ENCODE measurements at regions not wholly inside any gene's neighbourhood (a gene's known extent, or its start where the extent isn't known, plus 50 kb on each side); places are given as distances from the start of the nearest gene placed in this dataset.
"Not testable (repeated sequence)": the region's sequence is repeated elsewhere in the genome, so short reads cannot be mapped to it uniquely, and the experiment has no call there.

DNA sequence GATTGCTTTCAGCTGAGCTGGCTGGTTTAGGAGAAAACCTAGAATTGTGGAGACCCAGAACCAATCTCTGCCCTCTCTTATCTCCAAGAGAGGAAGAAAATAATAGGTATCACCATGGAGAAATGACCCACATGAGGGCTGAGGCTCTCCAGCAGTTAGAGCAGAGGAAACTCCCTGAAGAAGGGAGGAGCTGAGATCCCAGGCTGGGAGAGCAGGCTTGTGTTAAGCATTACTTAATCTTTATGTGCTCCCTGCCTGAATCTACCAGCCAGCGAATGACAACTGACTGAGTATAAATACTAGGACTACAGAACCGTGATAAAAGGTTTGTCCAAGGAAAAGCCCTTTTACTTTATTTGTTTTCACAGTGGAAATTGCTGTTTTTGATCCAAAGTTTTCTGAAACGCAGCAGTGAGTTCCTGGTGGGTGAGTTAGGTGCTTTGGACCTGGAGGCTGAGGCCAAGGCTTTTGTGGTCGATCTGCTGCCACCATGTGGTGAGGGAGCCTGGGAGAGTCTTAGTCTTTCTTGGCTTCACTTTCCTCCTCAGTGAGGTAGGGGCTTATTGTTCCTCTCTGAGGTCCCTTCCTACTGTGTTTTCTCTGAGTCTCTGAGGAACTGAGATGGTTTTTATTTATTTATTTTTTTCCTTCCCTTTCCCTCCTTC lies 219.5 kb upstream of the NOTCH2NLA start:
- intact Hi-C loops (cut with micrococcal nuclease; ENCODE audit: unreplicated experiment); H3K27ac ChIP-seq (ENCODE audit: low read length); BruUV-seq (replicated peaks); H3K27me3 ChIP-seq (ENCODE audit: control insufficient read depth, insufficient read depth, low read length); POLR2A ChIA-PET; H3K4me3 ChIP-seq (ENCODE audit: low read depth in 2 of 2, low read length in 2 of 2); H3K4me1 ChIP-seq (ENCODE audit: control insufficient read depth, insufficient read depth, low read length); H3K36me3 ChIP-seq (ENCODE audit: control insufficient read depth, insufficient read depth, low read length); CTCF ChIA-PET; H3K9me3 ChIP-seq (ENCODE audit: control insufficient read depth, insufficient read depth, low read depth, low read length); DNase-seq (ENCODE audit: low read depth, low spot score); in situ Hi-C loops (cut with HindIII; ENCODE audit: low pct_unique_long_range_greater_than_20kb, low sequenced_read_pairs): not testable (repeated sequence)
- ATAC-seq, result peak; percentile 76

DNA sequence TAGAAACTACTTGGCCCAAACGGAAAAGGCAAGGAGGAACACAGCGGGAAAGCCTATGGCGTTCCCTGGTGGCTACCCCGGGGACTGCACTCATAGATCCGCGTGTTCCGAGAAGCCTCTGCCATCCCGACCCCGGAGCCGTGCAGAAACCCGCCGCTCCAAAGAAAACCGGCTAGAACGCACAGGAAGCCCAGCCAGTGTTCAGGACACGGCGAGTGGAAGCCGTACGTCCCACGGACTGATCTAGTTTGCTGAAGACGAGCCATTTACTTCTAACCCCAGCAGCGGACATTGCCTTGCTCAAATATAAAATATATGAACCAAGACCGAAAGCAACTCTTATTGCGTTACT lies 215.0 kb upstream of the NOTCH2NLA start:
- intact Hi-C loops (cut with micrococcal nuclease; ENCODE audit: unreplicated experiment); H3K9me3 ChIP-seq (ENCODE audit: control insufficient read depth, insufficient read depth, low read depth, low read length); H3K27ac ChIP-seq (ENCODE audit: low read length); DNase-seq (ENCODE audit: low read depth, low spot score); ATAC-seq; H3K36me3 ChIP-seq (ENCODE audit: control insufficient read depth, insufficient read depth, low read length); H3K27me3 ChIP-seq (ENCODE audit: control insufficient read depth, insufficient read depth, low read length); in situ Hi-C loops (cut with HindIII; ENCODE audit: low pct_unique_long_range_greater_than_20kb, low sequenced_read_pairs); BruUV-seq (replicated peaks); POLR2A ChIA-PET; H3K4me1 ChIP-seq (ENCODE audit: control insufficient read depth, insufficient read depth, low read length); CTCF ChIA-PET: not testable (repeated sequence)
- peak overlapping the region; percentile 22 to 37; a peak in 3 of 4 replicates for H3K4me3 ChIP-seq (ENCODE audit: low read depth in 2 of 2, low read length in 2 of 2)

DNA sequence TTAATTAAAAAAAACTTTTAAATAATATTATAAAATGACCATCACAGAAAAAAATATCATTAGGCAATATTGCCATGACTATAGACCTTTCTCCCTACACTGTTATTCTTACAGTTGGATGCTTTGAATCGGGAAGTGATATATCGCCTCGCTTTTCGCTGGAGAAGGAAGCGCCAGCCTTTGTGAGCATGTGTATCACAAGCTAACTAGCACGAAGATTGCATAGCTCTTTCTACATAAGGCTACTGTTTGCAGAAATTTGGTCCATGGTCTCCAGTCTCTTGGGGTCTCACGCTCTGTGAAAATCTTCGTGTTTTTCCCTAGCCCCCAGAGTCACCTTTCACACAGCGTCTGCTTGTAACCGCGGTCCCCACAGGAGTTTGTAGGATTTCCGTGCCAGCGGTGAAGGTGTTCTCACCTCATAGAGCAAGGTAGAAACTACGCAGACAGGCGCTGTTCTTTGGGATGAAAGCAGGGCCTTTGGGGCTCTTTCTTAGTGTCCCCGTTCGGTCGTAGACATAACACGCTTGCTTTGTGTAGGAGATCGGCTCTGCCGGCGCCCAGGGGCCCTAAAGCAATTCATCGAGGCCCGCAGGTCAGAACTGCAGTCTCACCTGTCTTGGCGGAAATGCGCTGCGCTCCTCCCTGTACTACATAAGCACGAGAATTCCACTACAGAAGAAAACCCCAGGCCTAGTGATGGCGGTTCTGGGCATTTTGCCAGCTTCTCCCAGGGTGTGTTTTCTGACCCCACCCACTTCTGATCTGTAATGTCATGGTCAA lies 214.5 kb upstream of the NOTCH2NLA start:
- H3K4me1 ChIP-seq (ENCODE audit: control insufficient read depth, insufficient read depth, low read length); CTCF ChIA-PET; H3K9me3 ChIP-seq (ENCODE audit: control insufficient read depth, insufficient read depth, low read depth, low read length); intact Hi-C loops (cut with micrococcal nuclease; ENCODE audit: unreplicated experiment); DNase-seq (ENCODE audit: low read depth, low spot score); BruUV-seq (replicated peaks); H3K27me3 ChIP-seq (ENCODE audit: control insufficient read depth, insufficient read depth, low read length); in situ Hi-C loops (cut with HindIII; ENCODE audit: low pct_unique_long_range_greater_than_20kb, low sequenced_read_pairs); POLR2A ChIA-PET; H3K4me3 ChIP-seq (ENCODE audit: low read depth in 2 of 2, low read length in 2 of 2); H3K27ac ChIP-seq (ENCODE audit: low read length); H3K36me3 ChIP-seq (ENCODE audit: control insufficient read depth, insufficient read depth, low read length); ATAC-seq: not testable (repeated sequence)

DNA sequence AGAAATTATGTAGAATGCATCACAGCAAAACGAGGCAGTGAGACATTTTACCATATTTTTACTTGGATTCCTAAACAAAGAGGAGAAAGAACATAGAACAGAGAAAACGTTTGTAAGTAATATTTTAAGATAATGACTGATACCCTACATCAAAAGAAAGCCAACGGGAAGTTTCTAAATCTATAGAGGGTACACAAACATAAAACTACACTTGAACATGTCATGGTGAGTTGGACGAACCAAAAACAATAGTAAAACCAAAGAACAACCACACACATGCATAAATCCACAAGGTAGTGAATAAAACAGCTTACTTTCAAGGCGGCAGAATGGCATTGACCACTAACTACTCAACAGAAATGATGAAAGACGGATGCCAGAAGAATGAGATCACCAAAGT lies 209.7 kb upstream of the NOTCH2NLA start:
- DNase-seq (ENCODE audit: low read depth, low spot score); H3K4me3 ChIP-seq (ENCODE audit: low read depth in 2 of 2, low read length in 2 of 2); H3K4me1 ChIP-seq (ENCODE audit: control insufficient read depth, insufficient read depth, low read length); POLR2A ChIA-PET; H3K27ac ChIP-seq (ENCODE audit: low read length); H3K27me3 ChIP-seq (ENCODE audit: control insufficient read depth, insufficient read depth, low read length); H3K9me3 ChIP-seq (ENCODE audit: control insufficient read depth, insufficient read depth, low read depth, low read length); ATAC-seq; in situ Hi-C loops (cut with HindIII; ENCODE audit: low pct_unique_long_range_greater_than_20kb, low sequenced_read_pairs); BruUV-seq (replicated peaks); H3K36me3 ChIP-seq (ENCODE audit: control insufficient read depth, insufficient read depth, low read length); CTCF ChIA-PET; intact Hi-C loops (cut with micrococcal nuclease; ENCODE audit: unreplicated experiment): not testable (repeated sequence)

DNA sequence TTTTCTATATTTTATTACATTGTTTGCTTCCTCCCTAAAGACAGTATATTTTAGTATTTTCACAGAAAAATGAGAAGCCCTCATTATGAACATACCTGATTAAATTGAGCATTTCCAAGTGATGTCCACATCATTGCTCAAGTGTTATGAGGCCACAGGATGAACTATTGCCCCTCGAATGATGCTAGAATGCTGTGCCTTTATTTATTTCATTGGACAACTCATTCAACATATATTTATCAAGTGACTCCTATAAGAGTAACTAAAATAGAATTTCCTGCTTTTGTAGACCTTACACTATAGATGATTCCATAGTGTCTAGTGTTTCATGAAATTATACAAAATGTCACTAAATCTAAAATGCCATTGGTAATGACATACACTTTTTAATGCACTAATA lies 187.8 kb upstream of the NOTCH2NLA start:
- CTCF ChIA-PET; H3K27me3 ChIP-seq (ENCODE audit: control insufficient read depth, insufficient read depth, low read length): not testable (repeated sequence)

DNA sequence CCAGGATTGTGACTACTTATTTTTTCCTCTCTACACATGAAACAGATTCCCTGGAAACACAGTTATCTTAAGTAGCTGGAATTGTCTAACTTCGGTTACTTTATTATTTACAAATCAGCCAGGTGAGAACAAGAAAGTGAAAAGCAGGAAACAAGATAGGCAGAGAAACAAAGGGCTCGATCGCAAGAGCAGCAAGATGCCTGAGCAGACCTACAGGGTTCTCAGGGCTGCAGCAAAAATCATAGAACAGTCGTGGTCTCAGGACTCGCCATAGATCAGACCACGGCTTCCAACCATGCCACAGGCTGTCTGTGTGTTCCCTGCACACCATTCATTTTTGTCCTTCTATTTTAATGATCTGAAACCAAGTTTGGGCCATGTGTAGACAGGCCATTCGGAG lies 186.2 kb upstream of the NOTCH2NLA start:
- DNase-seq (ENCODE audit: low read depth, low spot score); H3K27ac ChIP-seq (ENCODE audit: low read length); CTCF ChIA-PET; H3K9me3 ChIP-seq (ENCODE audit: control insufficient read depth, insufficient read depth, low read depth, low read length); H3K36me3 ChIP-seq (ENCODE audit: control insufficient read depth, insufficient read depth, low read length); POLR2A ChIA-PET; ATAC-seq; H3K27me3 ChIP-seq (ENCODE audit: control insufficient read depth, insufficient read depth, low read length); H3K4me1 ChIP-seq (ENCODE audit: control insufficient read depth, insufficient read depth, low read length); intact Hi-C loops (cut with micrococcal nuclease; ENCODE audit: unreplicated experiment); BruUV-seq (replicated peaks); H3K4me3 ChIP-seq (ENCODE audit: low read depth in 2 of 2, low read length in 2 of 2); in situ Hi-C loops (cut with HindIII; ENCODE audit: low pct_unique_long_range_greater_than_20kb, low sequenced_read_pairs): not testable (repeated sequence)

More for the DNA sequence above, 187.8 kb upstream of the NOTCH2NLA start:
- H3K4me3 ChIP-seq (ENCODE audit: low read depth in 2 of 2, low read length in 2 of 2); in situ Hi-C loops (cut with HindIII; ENCODE audit: low pct_unique_long_range_greater_than_20kb, low sequenced_read_pairs); BruUV-seq (replicated peaks); H3K36me3 ChIP-seq (ENCODE audit: control insufficient read depth, insufficient read depth, low read length); H3K4me1 ChIP-seq (ENCODE audit: control insufficient read depth, insufficient read depth, low read length); H3K27ac ChIP-seq (ENCODE audit: low read length); ATAC-seq; DNase-seq (ENCODE audit: low read depth, low spot score); POLR2A ChIA-PET; H3K9me3 ChIP-seq (ENCODE audit: control insufficient read depth, insufficient read depth, low read depth, low read length); intact Hi-C loops (cut with micrococcal nuclease; ENCODE audit: unreplicated experiment): not testable (repeated sequence)

DNA sequence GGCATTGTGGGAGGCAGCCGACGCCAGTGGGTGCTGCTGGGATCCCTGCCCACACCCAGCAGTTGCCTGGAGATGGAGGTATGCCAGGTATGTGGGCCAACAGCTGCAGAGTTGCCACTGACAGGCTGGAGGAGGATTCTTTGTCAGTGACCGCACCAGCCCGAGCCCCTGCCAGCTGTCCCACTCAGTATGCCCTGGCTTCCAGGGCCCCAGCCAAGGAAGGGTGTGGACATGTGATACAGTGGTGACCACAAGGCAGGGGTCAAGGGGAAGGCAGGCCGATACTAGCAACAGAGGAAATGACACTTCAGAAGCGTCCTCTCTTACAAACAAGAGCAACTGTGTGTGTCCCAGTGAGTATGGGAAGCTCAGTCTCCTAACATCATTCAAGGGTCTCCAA lies 185.1 kb upstream of the NOTCH2NLA start:
- H3K9me3 ChIP-seq (ENCODE audit: control insufficient read depth, insufficient read depth, low read depth, low read length); POLR2A ChIA-PET; intact Hi-C loops (cut with micrococcal nuclease; ENCODE audit: unreplicated experiment); H3K36me3 ChIP-seq (ENCODE audit: control insufficient read depth, insufficient read depth, low read length); H3K4me3 ChIP-seq (ENCODE audit: low read depth in 2 of 2, low read length in 2 of 2); H3K4me1 ChIP-seq (ENCODE audit: control insufficient read depth, insufficient read depth, low read length); in situ Hi-C loops (cut with HindIII; ENCODE audit: low pct_unique_long_range_greater_than_20kb, low sequenced_read_pairs); ATAC-seq; DNase-seq (ENCODE audit: low read depth, low spot score); H3K27ac ChIP-seq (ENCODE audit: low read length); BruUV-seq (replicated peaks); CTCF ChIA-PET; H3K27me3 ChIP-seq (ENCODE audit: control insufficient read depth, insufficient read depth, low read length): not testable (repeated sequence)
